Gastroesophageal sphincter (tissue), 3 donors: ENCODE measurements at regions not wholly inside any gene's neighbourhood (a gene's known extent, or its start where the extent isn't known, plus 50 kb on each side); places are given as distances from the start of the nearest gene placed in this dataset.

Experiments
- CTCF ChIP-seq, 4 experiments: fragments of 200-600 bp in 2 of 4; fragments of 450-650 bp in 2 of 4; sonication (generic) in 1 of 4; IDR thresholded peaks; one replicate each; pipeline ENCODE4 v1.5.1; 2017 to 2019; ENCODE audit warnings: antibody characterized with exemption in 4 of 4, mild to moderate bottlenecking in 2 of 4, moderate library complexity in 2 of 4
- POLR2A ChIP-seq, 2 donors: fragments of 450-650 bp; IDR thresholded peaks; one replicate each; pipeline ENCODE4 v1.6.1; 2017; ENCODE audit warnings: antibody characterized with exemption in 2 of 2, mild to moderate bottlenecking in 2 of 2, moderate library complexity in 1 of 2

GRCh38 chr6:14785493-14785790 is 460.4 kb upstream of the JARID2 start:
- TF ChIP-seq CTCF (IDR thresholded peaks at IDR 0.05) (no peak), POLR2A (IDR thresholded peaks at IDR 0.05) (no peak)
